HG03280 (cell line): ENCODE measurements at regions not wholly inside any gene's neighbourhood (a gene's known extent, or its start where the extent isn't known, plus 50 kb on each side); places are given as distances from the start of the nearest gene placed in this dataset.

ENCODE experiments used
- ATAC-seq: cut with Tn5 transposase; IDR thresholded peaks from one replicate; pipeline ENCODE4 v1.9.1; 2021; ENCODE audit warnings: mild to moderate bottlenecking, moderate library complexity; ENCODE audit not compliant: unreplicated experiment

GRCh38 chr1:42035205-42035829, 116.6 kb upstream of the HIVEP3 start:
- ATAC-seq: peak; percentile 76

GRCh38 chr1:42034426-42034825, 115.7 kb upstream of the HIVEP3 start:
- ATAC-seq: no peak

GRCh38 chr1:42033629-42034028, 114.9 kb upstream of the HIVEP3 start:
- no peak for ATAC-seq

GRCh38 chr1:42017730-42018129, 99.0 kb upstream of the HIVEP3 start:
- no peak for ATAC-seq

- no peak for ATAC-seq
Observed at GRCh38 chr1:42017259-42017658, 98.5 kb upstream of the HIVEP3 start.

GRCh38 chr1:42014823-42015222, 96.1 kb upstream of the HIVEP3 start:
- no peak for ATAC-seq

GRCh38 chr1:42013881-42014470, 95.3 kb upstream of the HIVEP3 start:
- ATAC-seq: no peak

- ATAC-seq: no peak
Observed at GRCh38 chr1:42012852-42013251, 94.1 kb upstream of the HIVEP3 start.

- ATAC-seq: no peak
Observed at GRCh38 chr1:42010381-42010780, 91.7 kb upstream of the HIVEP3 start.

- ATAC-seq: no peak
Observed at GRCh38 chr1:42008264-42008663, 89.5 kb upstream of the HIVEP3 start.

GRCh38 chr1:42006836-42007235, 88.1 kb upstream of the HIVEP3 start:
- ATAC-seq: no peak

GRCh38 chr1:42006093-42006492, 87.4 kb upstream of the HIVEP3 start:
- ATAC-seq: no peak

GRCh38 chr1:42005530-42005929, 86.8 kb upstream of the HIVEP3 start:
- ATAC-seq: no peak

- ATAC-seq: no peak
Observed at GRCh38 chr1:42004860-42005259, 86.1 kb upstream of the HIVEP3 start.

GRCh38 chr1:42004322-42004721, 85.6 kb upstream of the HIVEP3 start:
- ATAC-seq: no peak

- ATAC-seq: no peak
Observed at GRCh38 chr1:42003433-42003832, 84.7 kb upstream of the HIVEP3 start.

- ATAC-seq: no peak
Observed at GRCh38 chr1:42002220-42002619, 83.5 kb upstream of the HIVEP3 start.

- ATAC-seq: no peak
Observed at GRCh38 chr1:42000766-42001165, 82.0 kb upstream of the HIVEP3 start.

GRCh38 chr1:41999884-42000283, 81.2 kb upstream of the HIVEP3 start:
- no peak for ATAC-seq

GRCh38 chr1:41998250-41998649, 79.5 kb upstream of the HIVEP3 start:
- no peak for ATAC-seq

- no peak for ATAC-seq
Observed at GRCh38 chr1:41997153-41997552, 78.4 kb upstream of the HIVEP3 start.

GRCh38 chr1:41995441-41996130, 76.9 kb upstream of the HIVEP3 start:
- ATAC-seq: no peak
